Glutamatergic neuron (in vitro differentiated cells): ENCODE measurements at regions not wholly inside any gene's neighbourhood (a gene's known extent, or its start where the extent isn't known, plus 50 kb on each side); places are given as distances from the start of the nearest gene placed in this dataset.

ENCODE experiments used
- DNase-seq: peaks from one replicate; pipeline ENCODE4 v3.0.0; 2022
- H3K27ac Mint-ChIP-seq: one replicate; pipeline ENCODE4 v1.8.0; 2020; ENCODE audit warnings: mild to moderate bottlenecking, mixed read lengths, inconsistent platforms; ENCODE audit not compliant: unreplicated experiment
- H3K27me3 Mint-ChIP-seq: one replicate; pipeline ENCODE4 v1.8.0; 2020; ENCODE audit warnings: mild to moderate bottlenecking, moderate library complexity, mixed read lengths, inconsistent platforms; ENCODE audit not compliant: unreplicated experiment
- H3K36me3 Mint-ChIP-seq: one replicate; pipeline ENCODE4 v1.8.0; 2020; ENCODE audit warnings: mild to moderate bottlenecking, mixed read lengths, inconsistent platforms; ENCODE audit not compliant: unreplicated experiment
- H3K4me1 Mint-ChIP-seq: one replicate; pipeline ENCODE4 v1.8.0; 2020; ENCODE audit warnings: mild to moderate bottlenecking, low read depth, mixed read lengths, inconsistent platforms; ENCODE audit not compliant: unreplicated experiment
- H3K4me3 Mint-ChIP-seq: one replicate; pipeline ENCODE4 v1.8.0; 2020; ENCODE audit warnings: mild to moderate bottlenecking, mixed read lengths, inconsistent platforms; ENCODE audit not compliant: unreplicated experiment
- H3K9me3 Mint-ChIP-seq: one replicate; pipeline ENCODE4 v1.8.0; 2020; ENCODE audit warnings: mild to moderate bottlenecking, moderate library complexity, mixed read lengths, inconsistent platforms; ENCODE audit not compliant: unreplicated experiment
- TF ChIP-seq, protein P1 (sequence below): fragments of 200-600 bp; sonication (generic); IDR thresholded peaks from one replicate; pipeline ENCODE4 v1.5.0; 2021; ENCODE audit not compliant: partially characterized antibody, unreplicated experiment

DNA sequence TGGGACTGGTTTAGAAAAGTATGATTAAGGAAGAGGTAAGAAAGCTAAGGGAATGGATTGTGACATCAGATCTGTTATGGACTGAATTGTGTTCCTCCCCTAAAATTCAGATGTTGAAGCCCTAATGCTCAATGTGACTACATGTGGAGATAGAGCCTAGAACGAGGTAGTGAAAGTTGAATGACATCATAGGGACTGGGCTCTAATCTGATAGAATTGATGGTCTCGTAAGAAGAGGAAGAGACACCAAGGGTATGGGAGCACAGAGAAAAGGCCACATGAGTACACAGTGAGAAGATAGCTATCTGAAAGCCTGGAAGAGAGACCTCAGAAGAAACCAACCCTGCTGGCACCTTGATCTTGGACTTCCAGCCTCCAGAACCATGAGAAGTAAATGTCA lies 178.3 kb downstream of the TRIB2 start:
- Mint-ChIP-seq H3K36me3 (peaks cover 18% of the 10 kb centered on the region), H3K27ac (no peak overlapping the region), H3K27me3 (no peaks in the 10 kb centered on the region), H3K4me1 (no peaks in the 10 kb centered on the region), H3K4me3 (no peak overlapping the region), H3K9me3 (no peaks in the 10 kb centered on the region)
- no peak for DNase-seq
- TF ChIP-seq, protein P1, sequence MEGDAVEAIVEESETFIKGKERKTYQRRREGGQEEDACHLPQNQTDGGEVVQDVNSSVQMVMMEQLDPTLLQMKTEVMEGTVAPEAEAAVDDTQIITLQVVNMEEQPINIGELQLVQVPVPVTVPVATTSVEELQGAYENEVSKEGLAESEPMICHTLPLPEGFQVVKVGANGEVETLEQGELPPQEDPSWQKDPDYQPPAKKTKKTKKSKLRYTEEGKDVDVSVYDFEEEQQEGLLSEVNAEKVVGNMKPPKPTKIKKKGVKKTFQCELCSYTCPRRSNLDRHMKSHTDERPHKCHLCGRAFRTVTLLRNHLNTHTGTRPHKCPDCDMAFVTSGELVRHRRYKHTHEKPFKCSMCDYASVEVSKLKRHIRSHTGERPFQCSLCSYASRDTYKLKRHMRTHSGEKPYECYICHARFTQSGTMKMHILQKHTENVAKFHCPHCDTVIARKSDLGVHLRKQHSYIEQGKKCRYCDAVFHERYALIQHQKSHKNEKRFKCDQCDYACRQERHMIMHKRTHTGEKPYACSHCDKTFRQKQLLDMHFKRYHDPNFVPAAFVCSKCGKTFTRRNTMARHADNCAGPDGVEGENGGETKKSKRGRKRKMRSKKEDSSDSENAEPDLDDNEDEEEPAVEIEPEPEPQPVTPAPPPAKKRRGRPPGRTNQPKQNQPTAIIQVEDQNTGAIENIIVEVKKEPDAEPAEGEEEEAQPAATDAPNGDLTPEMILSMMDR, result no peak

DNA sequence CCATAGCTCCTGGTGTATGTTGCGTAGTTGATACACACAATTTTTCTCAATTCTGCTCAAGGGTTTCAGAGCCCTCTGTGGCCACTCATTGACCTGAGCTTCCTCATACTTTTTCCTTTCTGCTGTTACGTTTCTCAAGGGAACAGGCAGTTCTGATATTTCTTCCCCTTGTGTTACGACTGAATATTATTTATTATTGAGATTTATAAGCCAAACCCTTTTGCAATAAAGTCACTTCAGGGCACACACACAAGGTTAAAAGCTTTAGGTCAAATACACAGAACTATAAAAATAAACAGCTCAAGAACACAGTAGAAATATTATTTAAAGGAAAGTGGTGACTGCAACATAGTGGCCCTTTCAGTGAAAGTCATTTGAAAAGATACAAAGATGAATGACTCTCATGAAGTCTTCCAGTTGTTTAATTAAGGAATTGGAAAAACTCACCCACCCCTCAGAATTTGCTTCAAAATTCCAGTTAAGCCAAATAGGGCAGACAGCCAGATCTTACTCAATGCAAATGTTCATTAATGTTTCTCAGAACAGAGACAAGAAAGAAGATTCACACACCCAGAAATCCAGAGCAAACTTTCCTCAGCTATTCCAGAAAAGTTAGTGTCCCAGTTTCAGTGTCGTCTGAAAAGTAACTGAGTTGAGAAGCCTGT lies 179.7 kb downstream of the TRIB2 start:
- DNase-seq, result no peak
- Mint-ChIP-seq H3K27me3 (no peaks in the 10 kb centered on the region), H3K4me1 (no peaks in the 10 kb centered on the region), H3K9me3 (no peaks in the 10 kb centered on the region), H3K36me3 (peaks cover 11% of the 10 kb centered on the region), H3K27ac (no peak overlapping the region), H3K4me3 (no peak overlapping the region)
- TF ChIP-seq, protein P1, result no peak

DNA sequence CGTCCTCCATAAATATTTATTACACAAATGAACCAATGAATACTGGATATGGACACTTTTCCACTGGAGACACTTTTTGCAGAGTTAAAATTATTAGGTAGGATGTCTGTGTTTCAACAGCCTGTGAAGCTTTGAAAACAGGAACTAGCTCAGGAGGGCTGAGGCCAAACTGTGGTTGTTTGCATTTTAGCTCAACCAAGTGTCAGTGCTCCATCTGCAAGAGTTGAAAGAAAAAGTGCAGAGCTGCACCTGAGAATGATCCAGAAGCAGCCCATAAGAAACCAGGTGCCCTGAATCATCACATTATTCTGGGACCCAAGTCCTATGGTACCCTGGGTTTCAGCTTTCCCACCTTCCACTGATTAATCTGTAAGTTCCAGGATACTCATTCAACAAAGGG lies 180.4 kb downstream of the TRIB2 start:
- no peak overlapping the region for H3K4me3 Mint-ChIP-seq
- H3K27ac Mint-ChIP-seq, result no peak overlapping the region
- H3K36me3 Mint-ChIP-seq, result peaks cover 4% of the 10 kb centered on the region
- TF ChIP-seq, protein P1, result no peak
- H3K27me3 Mint-ChIP-seq, result no peaks in the 10 kb centered on the region
- no peaks in the 10 kb centered on the region for H3K9me3 Mint-ChIP-seq
- no peaks in the 10 kb centered on the region for H3K4me1 Mint-ChIP-seq
- DNase-seq, result no peak

DNA sequence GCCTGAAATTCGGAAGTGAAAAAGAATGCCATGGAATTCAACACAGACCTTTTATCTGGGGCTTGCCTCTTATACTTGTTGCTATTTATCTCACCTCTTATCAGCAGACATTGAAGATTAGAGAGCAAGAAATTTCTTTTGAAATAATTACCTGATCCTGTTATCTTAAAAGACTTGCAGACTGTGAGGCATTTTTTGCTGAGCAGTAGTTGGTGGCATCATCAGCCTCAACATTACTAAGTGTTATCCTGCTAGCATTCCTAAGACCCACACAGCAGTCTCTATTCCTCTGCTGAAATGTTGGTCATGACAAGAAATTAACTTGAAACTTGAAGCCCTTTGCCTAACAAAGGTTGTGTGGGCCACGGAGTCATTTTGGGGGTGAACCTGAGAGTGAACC lies 186.5 kb downstream of the TRIB2 start:
- DNase-seq, result no peak
- Mint-ChIP-seq H3K27me3 (no peaks in the 10 kb centered on the region), H3K4me3 (no peak overlapping the region), H3K36me3 (no peaks in the 10 kb centered on the region), H3K27ac (no peak overlapping the region), H3K4me1 (no peaks in the 10 kb centered on the region), H3K9me3 (no peaks in the 10 kb centered on the region)
- TF ChIP-seq, protein P1, result no peak

DNA sequence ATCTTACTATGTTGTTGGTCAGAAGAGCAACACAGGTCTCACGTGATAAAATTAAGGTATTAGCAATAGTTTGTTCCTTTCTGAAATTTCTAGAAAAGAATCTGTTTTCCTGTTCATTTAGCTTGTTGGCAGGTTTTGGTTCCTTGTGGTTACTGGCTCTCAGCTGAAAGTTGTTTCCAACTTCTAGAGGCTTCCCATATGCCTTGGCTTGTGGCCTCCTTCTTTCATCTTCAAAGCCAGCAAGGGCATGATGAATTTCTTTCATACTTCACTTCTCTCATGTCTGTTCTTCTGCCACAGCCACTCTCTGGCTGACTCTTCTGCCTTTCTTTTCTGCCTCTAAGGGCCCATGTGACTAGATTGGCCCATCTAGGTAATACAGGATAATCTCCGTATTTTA lies 193.7 kb downstream of the TRIB2 start:
- no peak for DNase-seq
- Mint-ChIP-seq H3K36me3 (peaks cover 4% of the 10 kb centered on the region), H3K27ac (no peak overlapping the region), H3K4me3 (no peak overlapping the region), H3K4me1 (no peaks in the 10 kb centered on the region), H3K27me3 (no peaks in the 10 kb centered on the region), H3K9me3 (no peaks in the 10 kb centered on the region)
- TF ChIP-seq, protein P1, result no peak
